Cardiac fibroblast (primary cell): ENCODE measurements at regions not wholly inside any gene's neighbourhood (a gene's known extent, or its start where the extent isn't known, plus 50 kb on each side); places are given as distances from the start of the nearest gene placed in this dataset.

Experiments used
- DNase-seq, 2 donors: peaks; one replicate each; pipeline versions ENCODE4 v3.0.0 to v3.0.0-alpha.2; 2010; ENCODE audit warnings: low read depth in 2 of 2
- H3K4me3 ChIP-seq, 2 donors: replicated peaks in 1 of 2; 1 replicate in 1 of 2; 2 replicates in 1 of 2; pipeline ENCODE4 v1.5.1; 2011; ENCODE audit warnings: low read depth in 2 of 2, low read length in 2 of 2, mild to moderate bottlenecking in 2 of 2, moderate library complexity in 1 of 2
- CTCF ChIP-seq: IDR thresholded peaks from one replicate; pipeline ENCODE4 v1.5.1; 2011; ENCODE audit warnings: low read depth, mild to moderate bottlenecking, low read length, inconsistent platforms

DNA sequence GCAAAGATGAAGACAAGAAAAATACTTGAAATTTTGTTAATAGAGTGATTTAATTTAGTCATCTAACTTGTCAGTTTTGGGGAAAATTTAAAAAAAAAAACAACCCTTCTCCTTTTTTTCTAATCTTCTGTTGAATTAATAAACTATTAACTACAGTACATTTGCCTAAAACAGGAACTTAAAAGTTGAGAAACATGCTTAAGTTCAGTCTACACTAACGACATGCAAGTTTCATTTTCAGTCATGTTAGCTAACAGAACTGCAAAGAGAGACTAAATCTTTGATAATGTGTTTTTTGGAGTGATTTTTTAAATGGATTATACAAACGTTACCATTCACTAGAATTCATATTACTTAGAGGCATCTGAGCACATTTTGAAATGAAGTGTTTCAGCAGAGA is 71.9 kb upstream of the MBNL1 start:
- no peak for TF ChIP-seq CTCF
- H3K4me3 ChIP-seq, result no peak overlapping the region
- DNase-seq, result no peak

DNA sequence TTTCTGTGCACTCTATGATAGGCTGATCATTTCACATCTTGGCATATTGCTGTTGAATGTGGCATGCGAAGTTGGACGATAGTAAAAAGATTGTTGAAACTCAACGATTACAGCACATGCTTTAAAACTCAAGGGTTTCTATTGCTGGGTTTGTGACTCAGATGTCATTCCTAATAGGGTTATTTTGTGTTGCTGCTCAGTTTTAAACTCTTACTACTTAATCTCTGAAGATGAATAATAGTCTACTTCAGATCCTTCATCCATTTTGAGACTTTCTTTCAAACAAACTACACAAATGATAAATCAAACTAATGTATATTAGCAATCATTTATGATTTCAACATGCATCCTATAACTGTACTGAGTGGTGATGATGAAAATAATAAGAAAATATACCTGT is 71.3 kb upstream of the MBNL1 start:
- no peak overlapping the region for H3K4me3 ChIP-seq
- no peak for TF ChIP-seq CTCF
- peak in 1 of 2 donors; percentile 64 for DNase-seq

DNA sequence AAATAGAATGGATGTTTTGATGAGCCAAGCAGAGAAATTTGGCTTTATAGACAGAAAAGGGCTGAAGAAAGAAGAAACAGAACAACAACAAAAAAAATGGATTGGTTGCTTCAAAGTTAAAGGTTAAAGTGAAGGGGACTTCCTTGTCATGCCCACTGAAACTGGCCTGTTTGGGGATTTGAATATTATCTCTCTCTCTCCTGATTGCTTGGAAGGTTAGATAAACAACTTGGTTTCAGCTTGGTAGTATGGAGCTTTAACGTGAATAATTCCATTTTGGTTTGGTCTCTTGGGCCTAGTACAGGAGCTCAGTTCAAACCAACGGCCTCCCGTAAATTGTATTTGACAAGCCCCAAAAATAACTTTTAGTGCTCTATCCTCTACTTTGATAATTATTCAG is 70.8 kb upstream of the MBNL1 start:
- TF ChIP-seq CTCF, result no peak
- H3K4me3 ChIP-seq, result no peak overlapping the region
- DNase-seq, result no peak

GRCh38 chr3:152198665-152199064 is 70.1 kb upstream of the MBNL1 start:
- no peak for DNase-seq
- no peak for TF ChIP-seq CTCF
- no peak overlapping the region for H3K4me3 ChIP-seq

- TF ChIP-seq CTCF, result no peak
- no peak overlapping the region for H3K4me3 ChIP-seq
- no peak for DNase-seq
Measured at GRCh38 chr3:152199102-152199840, 69.5 kb upstream of the MBNL1 start.

GRCh38 chr3:152200476-152201420 is 68.0 kb upstream of the MBNL1 start:
- peak in 1 of 2 donors; percentile 50 for DNase-seq
- TF ChIP-seq CTCF, result no peak
- no peak overlapping the region for H3K4me3 ChIP-seq
